Liver (tissue), 8 donors: ENCODE measurements at regions not wholly inside any gene's neighbourhood (a gene's known extent, or its start where the extent isn't known, plus 50 kb on each side); places are given as distances from the start of the nearest gene placed in this dataset.

Source experiments
- DNase-seq: peaks from one replicate; pipeline ENCODE4 v3.0.0-alpha.2; 2017; ENCODE audit warnings: low spot score
- H3K27ac ChIP-seq, 2 donors: one replicate each; pipeline ENCODE4 v1.7.0; 2013; ENCODE audit warnings: inconsistent platforms in 2 of 2, low read length in 2 of 2, control low read depth in 1 of 2, low read depth in 1 of 2, mild to moderate bottlenecking in 1 of 2
- H3K27me3 ChIP-seq, 4 donors: one replicate each; pipeline versions ENCODE4 v1.6.1 to v1.7.0; 2013; ENCODE audit warnings: low read length in 3 of 4, inconsistent platforms in 1 of 4, mild to moderate bottlenecking in 1 of 4, moderate library complexity in 1 of 4; ENCODE audit not compliant: control insufficient read depth in 4 of 4, insufficient read depth in 4 of 4
- H3K36me3 ChIP-seq, 4 donors: one replicate each; pipeline versions ENCODE4 v1.6.1 to v1.7.0; 2013; ENCODE audit warnings: low read length in 3 of 4, mild to moderate bottlenecking in 3 of 4, low read depth in 1 of 4, moderate library complexity in 1 of 4; ENCODE audit not compliant: control insufficient read depth in 4 of 4, insufficient read depth in 3 of 4
- H3K4me1 ChIP-seq, 4 donors: one replicate each; pipeline versions ENCODE4 v1.6.1 to v1.7.0; 2013; ENCODE audit warnings: low read length in 3 of 4, mild to moderate bottlenecking in 3 of 4, moderate library complexity in 1 of 4; ENCODE audit not compliant: control insufficient read depth in 4 of 4, insufficient read depth in 4 of 4
- H3K4me3 ChIP-seq, 3 donors: one replicate each; pipeline versions ENCODE4 v1.6.1 to v1.7.0; 2013; ENCODE audit warnings: low read length in 3 of 3, control low read depth in 1 of 3, low read depth in 1 of 3, mild to moderate bottlenecking in 1 of 3
- H3K9ac ChIP-seq, 2 donors: one replicate each; pipeline ENCODE4 v1.7.0; 2013; ENCODE audit warnings: low read length in 2 of 2, mild to moderate bottlenecking in 2 of 2, moderate library complexity in 2 of 2, control low read depth in 1 of 2, low read depth in 1 of 2
- H3K9me3 ChIP-seq, 4 donors: one replicate each; pipeline versions ENCODE4 v1.6.1 to v1.7.0; 2013; ENCODE audit warnings: low read length in 3 of 4; ENCODE audit not compliant: control insufficient read depth in 4 of 4
- ATF3 ChIP-seq: IDR thresholded peaks from 2 replicates; pipeline ENCODE4 v1.6.1; 2016; ENCODE audit warnings: antibody characterized with exemption
- CTCF ChIP-seq: fragments of 150-350 bp; IDR thresholded peaks from 2 replicates; pipeline ENCODE4 v1.5.1; 2017; ENCODE audit warnings: improper control_type of control experiment, low read depth, low read length; ENCODE audit not compliant: missing input control
- EGR1 ChIP-seq, 2 donors: IDR thresholded peaks; 2 replicates each; pipeline ENCODE4 v1.6.1; 2016 to 2018; ENCODE audit warnings: antibody characterized with exemption in 2 of 2, low read depth in 2 of 2
- FOXA1 ChIP-seq: IDR thresholded peaks from 2 replicates; pipeline ENCODE4 v1.6.1; 2016; ENCODE audit warnings: antibody characterized with exemption
- FOXA2 ChIP-seq: IDR thresholded peaks from 2 replicates; pipeline ENCODE4 v1.6.1; 2016; ENCODE audit warnings: antibody characterized with exemption
- GABPA ChIP-seq, 2 donors: IDR thresholded peaks in 1 of 2; conservative IDR thresholded peaks in 1 of 2; 2 replicates each; pipeline ENCODE4 v1.6.1; 2016; ENCODE audit warnings: antibody characterized with exemption in 2 of 2, mild to moderate bottlenecking in 1 of 2, moderate library complexity in 1 of 2
- HNF4G ChIP-seq: IDR thresholded peaks from 2 replicates; pipeline ENCODE4 v1.6.1; 2016; ENCODE audit warnings: antibody characterized with exemption
- JUND ChIP-seq, 2 donors: IDR thresholded peaks; 2 replicates each; pipeline ENCODE4 v1.6.1; 2016; ENCODE audit warnings: antibody characterized with exemption in 2 of 2
- MAX ChIP-seq: IDR thresholded peaks from 2 replicates; pipeline ENCODE4 v1.6.1; 2016; ENCODE audit warnings: antibody characterized with exemption
- NR2F2 ChIP-seq: IDR thresholded peaks from 2 replicates; pipeline ENCODE4 v1.6.1; 2016; ENCODE audit warnings: antibody characterized with exemption
- RAD21 ChIP-seq, 2 donors: IDR thresholded peaks; 2 replicates each; pipeline ENCODE4 v1.6.1; 2016; ENCODE audit warnings: antibody characterized with exemption in 2 of 2, mild to moderate bottlenecking in 2 of 2
- REST ChIP-seq: IDR thresholded peaks from 2 replicates; pipeline ENCODE4 v1.6.1; 2016; ENCODE audit warnings: antibody characterized with exemption, mild to moderate bottlenecking
- RXRA ChIP-seq, 2 donors: IDR thresholded peaks; 2 replicates each; pipeline ENCODE4 v1.6.1; 2017 to 2018; ENCODE audit warnings: antibody characterized with exemption in 2 of 2, mild to moderate bottlenecking in 1 of 2
- SP1 ChIP-seq: IDR thresholded peaks from 2 replicates; pipeline ENCODE4 v1.6.1; 2018; ENCODE audit warnings: antibody characterized with exemption, mild to moderate bottlenecking
- TAF1 ChIP-seq: conservative IDR thresholded peaks from 2 replicates; pipeline ENCODE4 v1.6.1; 2016; ENCODE audit warnings: antibody characterized with exemption, mild to moderate bottlenecking
- YY1 ChIP-seq: IDR thresholded peaks from 2 replicates; pipeline ENCODE4 v1.6.1; 2016; ENCODE audit warnings: antibody characterized with exemption, mild to moderate bottlenecking
- ZBTB33 ChIP-seq: IDR thresholded peaks from 2 replicates; pipeline ENCODE4 v1.6.1; 2016; ENCODE audit warnings: antibody characterized with exemption
- WGBS: extraction: QIAGEN DNeasy Blood & Tissue Kit; methylation state at CpG from one replicate; pipeline ENCODE4 v1.1.7; 2013; 5-methylcytosine and 5-hydroxymethylcytosine counted together
- donor health status: healthy.
- donor health status: healthy.
- donor health status: healthy.
- donor health status: healthy.
- donor health status: healthy.

- Histone ChIP-seq H3K4me1 (peaks cover 2 to 11% (median 7%) of the 10 kb centered on the region in 4 donors), H3K27ac (no peak overlapping the region), H3K4me3 (no peak overlapping the region), H3K27me3 (no peaks in the 10 kb centered on the region), H3K9me3 (no peaks in the 10 kb centered on the region), H3K36me3 (no peaks in the 10 kb centered on the region), H3K9ac (no peak overlapping the region)
- TF ChIP-seq SP1, result no peak
- no peak for TF ChIP-seq YY1
- TF ChIP-seq MAX, result no peak
- TF ChIP-seq TAF1, result no peak
- TF ChIP-seq JUND (IDR thresholded peaks at IDR 0.05), result no peak
- TF ChIP-seq GABPA (IDR thresholded peaks at IDR 0.05 in 1 of 2, conservative IDR thresholded peaks at IDR 0.05 in 1 of 2), result no peak
- no peak for TF ChIP-seq FOXA1
- no peak for TF ChIP-seq ATF3
- TF ChIP-seq ZBTB33, result no peak
- no peak for TF ChIP-seq REST
- TF ChIP-seq RXRA (IDR thresholded peaks at IDR 0.05), result no peak
- TF ChIP-seq FOXA2, result no peak
- TF ChIP-seq CTCF, result no peak
- no peak for TF ChIP-seq RAD21 (IDR thresholded peaks at IDR 0.05)
- no peak for TF ChIP-seq NR2F2
- no peak for TF ChIP-seq EGR1 (IDR thresholded peaks at IDR 0.05; ENCODE audit: low read depth in 2 of 2)
- no peak for TF ChIP-seq HNF4G
- no peak for DNase-seq
- 85% methylated on average over 1 of the region's 1 CpG for WGBS
Measured at GRCh38 chr2:149892563-149892962, 305.0 kb upstream of the MMADHC start.

- no peak for TF ChIP-seq GABPA (IDR thresholded peaks at IDR 0.05 in 1 of 2, conservative IDR thresholded peaks at IDR 0.05 in 1 of 2)
- TF ChIP-seq CTCF, result no peak
- no peak for TF ChIP-seq TAF1
- TF ChIP-seq NR2F2, result no peak
- no peak for TF ChIP-seq JUND (IDR thresholded peaks at IDR 0.05)
- TF ChIP-seq MAX, result no peak
- TF ChIP-seq REST, result no peak
- Histone ChIP-seq H3K9me3 (no peaks in the 10 kb centered on the region), H3K36me3 (no peaks in the 10 kb centered on the region), H3K4me1 (peaks cover 3 to 16% (median 9%) of the 10 kb centered on the region in 4 donors), H3K27me3 (no peaks in the 10 kb centered on the region), H3K27ac (peak overlapping the region; percentile 40 to 78), H3K9ac (no peak overlapping the region), H3K4me3 (no peak overlapping the region)
- 75% methylated on average over 2 of the region's 2 CpGs for WGBS
- no peak for DNase-seq
Measured at GRCh38 chr2:149885946-149886345, 298.4 kb upstream of the MMADHC start.
